MM.1S (cell line): ENCODE measurements at regions not wholly inside any gene's neighbourhood (a gene's known extent, or its start where the extent isn't known, plus 50 kb on each side); places are given as distances from the start of the nearest gene placed in this dataset.
"Not testable (repeated sequence)": the region's sequence is repeated elsewhere in the genome, so short reads cannot be mapped to it uniquely, and the experiment has no call there.

Source experiments
- DNase-seq: peaks from one replicate; pipeline ENCODE4 v3.0.0-alpha.2; 2015
- H2AFZ ChIP-seq: fragments of 300-600 bp; sonication (generic); 2 replicates; pipeline ENCODE4 v1.6.0; 2016; ENCODE audit warnings: antibody characterized with exemption, low read length
- H3F3A ChIP-seq: fragments of 300-600 bp; sonication (generic); 2 replicates; pipeline ENCODE4 v1.6.1; 2016; ENCODE audit warnings: mild to moderate bottlenecking, antibody characterized with exemption, low read length, moderate library complexity, mixed read lengths; ENCODE audit not compliant: insufficient read depth
- H3K27ac ChIP-seq: fragments of 300-600 bp; sonication (generic); 2 replicates; pipeline ENCODE4 v1.5.1; 2016; ENCODE audit warnings: mild to moderate bottlenecking, low read length
- H3K27me3 ChIP-seq: fragments of 300-600 bp; sonication (generic); replicated peaks from 2 replicates; pipeline ENCODE4 v1.6.0; 2016; ENCODE audit warnings: low read length; ENCODE audit not compliant: insufficient read depth
- H3K36me3 ChIP-seq: fragments of 300-600 bp; sonication (generic); replicated peaks from 2 replicates; pipeline ENCODE4 v1.6.1; 2016; ENCODE audit warnings: mild to moderate bottlenecking, low read length, mixed read lengths; ENCODE audit not compliant: insufficient read depth
- H3K4me1 ChIP-seq: fragments of 300-600 bp; sonication (generic); 2 replicates; pipeline ENCODE4 v1.6.1; 2016; ENCODE audit warnings: low read length, mixed read lengths
- H3K4me2 ChIP-seq: fragments of 300-600 bp; sonication (generic); 2 replicates; pipeline ENCODE4 v1.6.0; 2016; ENCODE audit warnings: low read depth, low read length
- H3K4me3 ChIP-seq: fragments of 300-600 bp; sonication (generic); 2 replicates; pipeline ENCODE4 v1.5.1; 2016; ENCODE audit warnings: low read length, mixed read lengths
- H3K79me2 ChIP-seq: fragments of 300-600 bp; sonication (generic); 2 replicates; pipeline ENCODE4 v1.6.1; 2016; ENCODE audit warnings: mixed run types, low read length, mixed read lengths
- H3K9ac ChIP-seq: fragments of 300-600 bp; sonication (generic); 2 replicates; pipeline ENCODE4 v1.6.1; 2016; ENCODE audit warnings: low read length, mixed read lengths
- H3K9me2 ChIP-seq: fragments of 300-600 bp; sonication (generic); replicated peaks from 2 replicates; pipeline ENCODE4 v1.6.1; 2016; ENCODE audit warnings: mild to moderate bottlenecking, low read length, mixed read lengths; ENCODE audit not compliant: insufficient read depth
- H3K9me3 ChIP-seq: fragments of 300-600 bp; sonication (generic); replicated peaks from 2 replicates; pipeline ENCODE4 v1.6.1; 2016; ENCODE audit warnings: mild to moderate bottlenecking, low read length, mixed read lengths; ENCODE audit not compliant: insufficient read depth
- H4K20me1 ChIP-seq: fragments of 300-600 bp; sonication (generic); 2 replicates; pipeline ENCODE4 v1.6.1; 2016; ENCODE audit warnings: mild to moderate bottlenecking, low read length, moderate library complexity, mixed read lengths; ENCODE audit not compliant: insufficient read depth
- EZH2 ChIP-seq: fragments of 300-600 bp; sonication (generic); optimal IDR thresholded peaks from 2 replicates; pipeline ENCODE3; 2017; ENCODE audit warnings: low read depth, mild to moderate bottlenecking, antibody characterized with exemption, low read length, mixed read lengths
- EZH2phosphoT487 ChIP-seq: fragments of 300-600 bp; sonication (generic); IDR thresholded peaks from 2 replicates; pipeline ENCODE4 v1.6.1; 2018; ENCODE audit warnings: antibody characterized with exemption, low read length
- TF ChIP-seq, protein P1 (sequence below): fragments of 300-600 bp; sonication (generic); IDR thresholded peaks from 2 replicates; pipeline ENCODE4 v1.5.1; 2016; ENCODE audit warnings: antibody characterized with exemption, low read length, mixed read lengths

DNA sequence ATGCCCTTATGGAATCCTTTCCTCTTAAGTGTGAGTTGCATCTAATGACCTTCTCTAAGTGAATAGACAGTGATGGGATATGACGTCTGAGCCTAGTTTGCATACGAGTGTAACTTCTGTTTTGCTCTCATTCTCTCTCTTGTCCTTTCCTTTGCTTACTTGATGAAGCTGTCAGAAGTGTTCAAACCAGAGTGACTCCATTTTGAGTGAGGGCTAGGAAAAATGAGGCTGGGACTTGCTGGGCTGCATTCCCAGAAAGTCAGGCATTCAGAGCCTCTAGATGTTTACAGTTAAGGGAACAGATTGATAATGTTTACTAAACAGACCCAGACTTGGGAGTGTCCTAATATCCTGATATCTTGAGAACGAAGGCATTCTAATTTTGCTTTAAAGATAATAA lies 311.2 kb upstream of the SOX4 start:
- not testable (repeated sequence) for H3K4me2 ChIP-seq, H3K9me3 ChIP-seq, H3K9me2 ChIP-seq, H3K79me2 ChIP-seq, H3K27ac ChIP-seq, H4K20me1 ChIP-seq, DNase-seq, H3K36me3 ChIP-seq, H3K4me3 ChIP-seq, H2AFZ ChIP-seq, H3F3A ChIP-seq, H3K27me3 ChIP-seq, H3K4me1 ChIP-seq, H3K9ac ChIP-seq

DNA sequence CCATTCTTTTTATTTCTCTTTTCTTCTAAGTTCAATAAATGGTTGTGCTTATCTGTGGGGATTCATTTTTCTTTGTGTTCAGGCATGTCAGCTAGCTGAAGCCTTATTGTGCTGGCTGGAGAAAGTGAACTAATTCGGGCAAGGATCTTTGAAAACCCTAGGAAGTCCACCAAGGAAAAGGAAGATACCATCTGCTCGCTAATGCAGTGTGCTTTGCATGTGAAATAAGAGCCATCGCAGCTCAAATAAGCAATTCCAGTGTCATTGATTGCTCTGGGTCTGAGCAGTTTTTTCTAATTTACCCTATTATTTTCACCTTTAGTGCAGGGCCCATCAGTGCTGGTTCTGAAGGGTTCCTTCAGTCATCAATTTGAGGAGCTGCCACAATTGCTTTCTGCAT lies 309.4 kb upstream of the SOX4 start:
- Histone ChIP-seq H3K27ac (no peak overlapping the region), H3K4me3 (no peak overlapping the region), H3K9me2 (no peaks in the 10 kb centered on the region), H2AFZ (no peak overlapping the region), H3K9ac (no peak overlapping the region), H3K4me2 (no peak overlapping the region), H4K20me1 (no peaks in the 10 kb centered on the region), H3K4me1 (no peaks in the 10 kb centered on the region), H3K79me2 (no peaks in the 10 kb centered on the region), H3K27me3 (no peaks in the 10 kb centered on the region), H3K9me3 (no peaks in the 10 kb centered on the region), H3F3A (no peaks in the 10 kb centered on the region), H3K36me3 (no peaks in the 10 kb centered on the region)
- no peak for DNase-seq
- TF ChIP-seq, protein P1, sequence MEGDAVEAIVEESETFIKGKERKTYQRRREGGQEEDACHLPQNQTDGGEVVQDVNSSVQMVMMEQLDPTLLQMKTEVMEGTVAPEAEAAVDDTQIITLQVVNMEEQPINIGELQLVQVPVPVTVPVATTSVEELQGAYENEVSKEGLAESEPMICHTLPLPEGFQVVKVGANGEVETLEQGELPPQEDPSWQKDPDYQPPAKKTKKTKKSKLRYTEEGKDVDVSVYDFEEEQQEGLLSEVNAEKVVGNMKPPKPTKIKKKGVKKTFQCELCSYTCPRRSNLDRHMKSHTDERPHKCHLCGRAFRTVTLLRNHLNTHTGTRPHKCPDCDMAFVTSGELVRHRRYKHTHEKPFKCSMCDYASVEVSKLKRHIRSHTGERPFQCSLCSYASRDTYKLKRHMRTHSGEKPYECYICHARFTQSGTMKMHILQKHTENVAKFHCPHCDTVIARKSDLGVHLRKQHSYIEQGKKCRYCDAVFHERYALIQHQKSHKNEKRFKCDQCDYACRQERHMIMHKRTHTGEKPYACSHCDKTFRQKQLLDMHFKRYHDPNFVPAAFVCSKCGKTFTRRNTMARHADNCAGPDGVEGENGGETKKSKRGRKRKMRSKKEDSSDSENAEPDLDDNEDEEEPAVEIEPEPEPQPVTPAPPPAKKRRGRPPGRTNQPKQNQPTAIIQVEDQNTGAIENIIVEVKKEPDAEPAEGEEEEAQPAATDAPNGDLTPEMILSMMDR = no peak
- no peak for TF ChIP-seq EZH2
- TF ChIP-seq EZH2phosphoT487 = no peak

DNA sequence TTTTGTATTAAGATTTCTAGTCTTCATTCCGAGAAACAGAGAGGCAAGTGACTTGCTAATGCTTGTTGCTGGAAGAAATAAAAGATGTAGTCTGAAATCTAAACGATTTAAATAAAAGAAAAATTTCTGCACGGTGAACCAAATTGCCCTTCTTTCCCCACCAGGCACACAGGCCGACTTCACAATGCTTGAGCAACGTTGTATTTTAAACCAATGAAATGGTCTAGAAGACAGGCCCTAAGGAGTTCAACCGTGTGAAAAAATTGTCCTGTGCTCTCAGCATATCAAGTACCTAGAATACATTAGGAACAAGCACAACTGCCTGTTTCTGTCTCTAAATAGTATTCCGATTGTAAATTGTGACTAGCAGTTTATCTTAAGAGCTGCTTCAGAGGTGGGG lies 308.8 kb upstream of the SOX4 start:
- no peak overlapping the region for H3K9ac ChIP-seq
- TF ChIP-seq, protein P1 = no peak
- no peak for TF ChIP-seq EZH2phosphoT487
- TF ChIP-seq EZH2 = no peak
- H3K4me3 ChIP-seq = no peak overlapping the region

DNA sequence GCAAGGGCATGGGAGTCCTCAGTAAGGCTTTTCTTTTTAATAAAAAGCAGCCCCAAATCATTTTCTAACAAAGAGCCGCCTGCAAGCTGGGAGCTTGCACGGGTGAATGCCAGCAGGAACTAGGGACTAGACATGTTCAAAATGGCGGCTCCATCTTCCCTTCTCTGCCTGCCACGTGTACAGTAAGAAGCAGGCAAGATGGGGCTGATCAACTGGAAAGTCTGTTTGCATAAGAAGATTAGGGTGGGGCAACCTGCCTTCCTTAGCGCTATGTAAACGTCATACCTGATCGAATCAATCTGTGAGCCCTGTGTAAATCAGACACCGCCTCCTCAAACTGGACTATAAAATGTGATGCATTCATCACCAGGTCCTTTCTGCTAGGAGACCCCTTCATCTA lies 299.4 kb upstream of the SOX4 start:
- TF ChIP-seq EZH2phosphoT487 (no peak), EZH2 (no peak)
- TF ChIP-seq, protein P1 = no peak
- H3K9me3 ChIP-seq = no peaks in the 10 kb centered on the region
- H3K27ac ChIP-seq = no peak overlapping the region
- no peaks in the 10 kb centered on the region for H3K36me3 ChIP-seq
- no peaks in the 10 kb centered on the region for H3F3A ChIP-seq
- no peaks in the 10 kb centered on the region for H3K4me1 ChIP-seq
- H3K4me3 ChIP-seq = no peak overlapping the region
- no peaks in the 10 kb centered on the region for H4K20me1 ChIP-seq
- no peak for DNase-seq
- H3K79me2 ChIP-seq = no peaks in the 10 kb centered on the region
- no peak overlapping the region for H3K9ac ChIP-seq
- H2AFZ ChIP-seq = no peak overlapping the region
- no peak overlapping the region for H3K4me2 ChIP-seq
- H3K27me3 ChIP-seq = no peaks in the 10 kb centered on the region
- no peaks in the 10 kb centered on the region for H3K9me2 ChIP-seq

More for the DNA sequence above, 308.8 kb upstream of the SOX4 start:
- H3K4me2 ChIP-seq = no peak overlapping the region
- H3F3A ChIP-seq = no peaks in the 10 kb centered on the region
- H3K36me3 ChIP-seq = no peaks in the 10 kb centered on the region
- H3K27ac ChIP-seq = no peak overlapping the region
- H4K20me1 ChIP-seq = no peaks in the 10 kb centered on the region
- H3K79me2 ChIP-seq = no peaks in the 10 kb centered on the region
- no peak for DNase-seq
- no peak overlapping the region for H2AFZ ChIP-seq
- H3K27me3 ChIP-seq = no peaks in the 10 kb centered on the region
- no peaks in the 10 kb centered on the region for H3K9me3 ChIP-seq
- no peaks in the 10 kb centered on the region for H3K9me2 ChIP-seq
- no peaks in the 10 kb centered on the region for H3K4me1 ChIP-seq
